SK-N-MC (cell line): ENCODE measurements at regions not wholly inside any gene's neighbourhood (a gene's known extent, or its start where the extent isn't known, plus 50 kb on each side); places are given as distances from the start of the nearest gene placed in this dataset.

Source experiments
- EZH2 ChIP-seq: fragments of 200-600 bp; sonication (generic); IDR thresholded peaks from one replicate; pipeline ENCODE4 v1.6.1; 2017; ENCODE audit warnings: antibody characterized with exemption
- POLR2AphosphoS5 ChIP-seq: IDR thresholded peaks from 2 replicates; pipeline ENCODE4 v1.6.1; 2012; ENCODE audit warnings: mild to moderate bottlenecking, low read depth, low read length, borderline replicate concordance

- TF ChIP-seq POLR2AphosphoS5 (no peak), EZH2 (no peak)
Observed at GRCh38 chr5:121018004-121018403, 553.9 kb downstream of the PRR16 start.
